PC-9 (cell line): ENCODE measurements at regions not wholly inside any gene's neighbourhood (a gene's known extent, or its start where the extent isn't known, plus 50 kb on each side); places are given as distances from the start of the nearest gene placed in this dataset.

Experiments used
- BruUV-seq: library from RNA; stranded (reverse); fragments of 400-500 nt; replicated peaks from 2 replicates; lab custom pipeline; 2021; lab: Mats Ljungman, UMichigan
- CTCF ChIA-PET: fragments of 300-600 bp; sonication (Branson Sonifier 250); formaldehyde crosslinking; loops from one replicate; lab custom pipeline; 2022; ENCODE audit warnings: antibody characterized with exemption; lab: Charles Lee
- POLR2A ChIA-PET: fragments of 300-600 bp; sonication (Branson Sonifier 250); formaldehyde crosslinking; loops from one replicate; lab custom pipeline; 2022; ENCODE audit warnings: antibody characterized with exemption; ENCODE audit not compliant: unreplicated experiment; lab: Charles Lee
- DNase-seq, 2 experiments: peaks; one replicate each; pipeline versions ENCODE4 v3.0.0 to v3.0.0-alpha.2; 2015 to 2022; ENCODE audit warnings: mixed read lengths in 1 of 2
- H2AFZ ChIP-seq: fragments of 200-600 bp; sonication (generic); 2 replicates; pipeline ENCODE4 v1.8.1; 2017; ENCODE audit warnings: antibody characterized with exemption
- H3F3A ChIP-seq: fragments of 200-600 bp; sonication (generic); 2 replicates; pipeline ENCODE4 v1.8.1; 2017; ENCODE audit warnings: antibody characterized with exemption, mild to moderate bottlenecking, low read depth; ENCODE audit not compliant: insufficient read depth
- H3K27ac ChIP-seq: fragments of 200-600 bp; sonication (generic); 2 replicates; pipeline ENCODE4 v1.6.1; 2016; ENCODE audit warnings: mixed run types
- H3K27me3 ChIP-seq: fragments of 200-600 bp; sonication (generic); 2 replicates; pipeline ENCODE4 v1.6.1; 2016; ENCODE audit warnings: low read depth, mixed run types; ENCODE audit not compliant: insufficient read depth
- H3K36me3 ChIP-seq: fragments of 200-600 bp; sonication (generic); 2 replicates; pipeline ENCODE4 v1.6.1; 2016; ENCODE audit warnings: low read depth, mixed run types
- H3K4me1 ChIP-seq: fragments of 200-600 bp; sonication (generic); replicated peaks from 2 replicates; pipeline ENCODE4 v1.6.1; 2016; ENCODE audit warnings: mixed run types; ENCODE audit not compliant: insufficient read depth
- H3K4me2 ChIP-seq: fragments of 200-600 bp; sonication (generic); 2 replicates; pipeline ENCODE4 v1.6.1; 2017; ENCODE audit warnings: mixed run types
- H3K4me3 ChIP-seq: fragments of 200-600 bp; sonication (generic); 2 replicates; pipeline ENCODE4 v1.6.1; 2016; ENCODE audit warnings: mixed run types
- H3K79me2 ChIP-seq: fragments of 200-600 bp; sonication (generic); 2 replicates; pipeline ENCODE4 v1.6.1; 2017; ENCODE audit warnings: low read depth, mixed run types
- H3K9me2 ChIP-seq: fragments of 200-600 bp; sonication (generic); 2 replicates; pipeline ENCODE4 v1.8.1; 2017; ENCODE audit warnings: mild to moderate bottlenecking; ENCODE audit not compliant: insufficient read depth
- H3K9me3 ChIP-seq: fragments of 200-600 bp; sonication (generic); 2 replicates; pipeline ENCODE4 v1.8.1; 2016; ENCODE audit warnings: low read depth; ENCODE audit not compliant: insufficient read depth
- H4K20me1 ChIP-seq: fragments of 200-600 bp; sonication (generic); 2 replicates; pipeline ENCODE4 v1.8.1; 2017; ENCODE audit not compliant: insufficient read depth
- EZH2 ChIP-seq: fragments of 200-600 bp; sonication (generic); IDR thresholded peaks from 2 replicates; pipeline ENCODE4 v1.8.0; 2017; ENCODE audit warnings: antibody characterized with exemption, low read depth
- intact Hi-C: fragments of 100-400 bp; cut with micrococcal nuclease; formaldehyde crosslinking; loops from one replicate; pipeline ENCODE4 v1.10.0; 2022; ENCODE audit not compliant: unreplicated experiment
- TF ChIP-seq, protein P1 (sequence below): fragments of 200-600 bp; sonication (generic); conservative IDR thresholded peaks from 2 replicates; pipeline ENCODE4 v1.6.1; 2017; ENCODE audit warnings: mixed run types, antibody characterized with exemption, mild to moderate bottlenecking, moderate library complexity

DNA sequence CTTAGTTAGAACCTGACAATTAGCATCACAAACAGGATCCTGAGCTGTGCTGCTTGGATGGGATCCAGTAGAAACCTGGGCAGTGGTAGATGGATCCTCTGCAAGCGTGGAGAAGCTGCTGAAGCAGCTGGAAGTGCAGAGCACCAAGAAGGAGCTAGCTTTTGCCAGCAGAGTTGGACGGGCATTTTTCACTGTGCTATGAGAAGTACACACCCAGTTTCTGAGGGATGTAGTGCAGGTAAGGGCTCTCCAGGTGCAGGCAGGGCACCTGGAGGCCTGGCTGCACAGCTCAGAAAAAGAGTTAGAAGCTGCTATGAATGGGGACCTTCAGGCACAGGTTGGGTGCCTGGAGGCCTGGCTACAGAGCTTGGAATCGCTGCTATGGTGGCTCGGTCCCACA lies 623.9 kb upstream of the NUDT12 start:
- intact Hi-C loops: no loop called here
- TF ChIP-seq EZH2: no peak
- TF ChIP-seq, protein P1, sequence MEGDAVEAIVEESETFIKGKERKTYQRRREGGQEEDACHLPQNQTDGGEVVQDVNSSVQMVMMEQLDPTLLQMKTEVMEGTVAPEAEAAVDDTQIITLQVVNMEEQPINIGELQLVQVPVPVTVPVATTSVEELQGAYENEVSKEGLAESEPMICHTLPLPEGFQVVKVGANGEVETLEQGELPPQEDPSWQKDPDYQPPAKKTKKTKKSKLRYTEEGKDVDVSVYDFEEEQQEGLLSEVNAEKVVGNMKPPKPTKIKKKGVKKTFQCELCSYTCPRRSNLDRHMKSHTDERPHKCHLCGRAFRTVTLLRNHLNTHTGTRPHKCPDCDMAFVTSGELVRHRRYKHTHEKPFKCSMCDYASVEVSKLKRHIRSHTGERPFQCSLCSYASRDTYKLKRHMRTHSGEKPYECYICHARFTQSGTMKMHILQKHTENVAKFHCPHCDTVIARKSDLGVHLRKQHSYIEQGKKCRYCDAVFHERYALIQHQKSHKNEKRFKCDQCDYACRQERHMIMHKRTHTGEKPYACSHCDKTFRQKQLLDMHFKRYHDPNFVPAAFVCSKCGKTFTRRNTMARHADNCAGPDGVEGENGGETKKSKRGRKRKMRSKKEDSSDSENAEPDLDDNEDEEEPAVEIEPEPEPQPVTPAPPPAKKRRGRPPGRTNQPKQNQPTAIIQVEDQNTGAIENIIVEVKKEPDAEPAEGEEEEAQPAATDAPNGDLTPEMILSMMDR: no peak
- ChIA-PET CTCF (no interaction called here), POLR2A (no interaction called here)
- BruUV-seq: no TSS peak
- Histone ChIP-seq H3F3A (no peaks in the 10 kb centered on the region), H4K20me1 (no peaks in the 10 kb centered on the region), H3K4me1 (no peaks in the 10 kb centered on the region), H3K36me3 (no peaks in the 10 kb centered on the region), H3K9me2 (no peaks in the 10 kb centered on the region), H3K27me3 (no peaks in the 10 kb centered on the region), H3K4me2 (no peak overlapping the region), H3K79me2 (no peaks in the 10 kb centered on the region), H3K27ac (no peak overlapping the region), H3K9me3 (peaks cover 7% of the 10 kb centered on the region; the same call in 1 of the 2 replicates), H2AFZ (no peak overlapping the region), H3K4me3 (no peak overlapping the region)
- no peak for DNase-seq

DNA sequence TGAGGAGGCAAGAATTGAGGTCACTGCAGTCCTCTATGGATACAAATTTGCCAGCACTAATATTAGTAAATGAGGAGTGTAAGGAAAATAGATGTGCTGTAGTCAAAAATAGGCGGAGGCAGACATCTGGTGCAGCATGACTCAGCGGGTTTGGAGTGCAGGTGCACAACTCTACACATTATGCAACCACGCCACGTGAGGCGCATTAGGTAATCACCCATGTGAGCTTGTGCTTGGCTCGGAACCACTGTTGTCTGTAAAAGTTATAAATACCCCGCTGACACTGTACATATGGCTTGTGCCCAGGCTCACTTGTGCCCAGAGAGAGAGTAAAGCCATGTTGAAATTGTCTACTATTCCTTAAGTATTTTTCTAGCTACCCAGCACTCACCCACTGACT lies 623.5 kb upstream of the NUDT12 start:
- H3K9me3 ChIP-seq: peaks cover 7% of the 10 kb centered on the region; the same call in 1 of the 2 replicates
- no peaks in the 10 kb centered on the region for H3K36me3 ChIP-seq
- no peaks in the 10 kb centered on the region for H3K9me2 ChIP-seq
- H4K20me1 ChIP-seq: no peaks in the 10 kb centered on the region
- no peaks in the 10 kb centered on the region for H3K79me2 ChIP-seq
- TF ChIP-seq EZH2: no peak
- TF ChIP-seq, protein P1: no peak
- H3K4me1 ChIP-seq: no peaks in the 10 kb centered on the region
- no peaks in the 10 kb centered on the region for H3F3A ChIP-seq
- BruUV-seq: no TSS peak
- intact Hi-C loops: no loop called here
- ChIA-PET POLR2A (no interaction called here), CTCF (no interaction called here)
- no peak overlapping the region for H3K4me2 ChIP-seq
- no peak for DNase-seq
- H2AFZ ChIP-seq: no peak overlapping the region
- no peak overlapping the region for H3K27ac ChIP-seq
- no peaks in the 10 kb centered on the region for H3K27me3 ChIP-seq
- H3K4me3 ChIP-seq: no peak overlapping the region

DNA sequence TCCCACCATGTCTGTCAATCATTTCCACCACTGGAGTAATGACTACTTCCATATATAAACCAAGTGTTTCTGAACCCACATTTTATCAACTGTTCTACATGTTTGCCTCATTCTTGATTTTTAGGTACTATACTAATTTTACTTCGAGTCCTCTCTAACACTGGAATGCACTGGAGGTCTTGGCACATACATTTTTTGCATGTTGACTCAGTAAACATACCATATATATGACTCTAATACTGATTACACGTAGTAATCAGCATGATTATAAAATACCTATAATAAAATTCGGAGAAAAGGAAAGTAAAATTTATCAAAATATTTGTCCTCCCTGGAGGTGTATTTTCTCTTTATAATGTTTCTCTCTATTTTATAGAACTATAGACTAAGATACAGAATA lies 621.7 kb upstream of the NUDT12 start:
- Histone ChIP-seq H3K36me3 (no peaks in the 10 kb centered on the region), H3K27me3 (no peaks in the 10 kb centered on the region), H3K27ac (no peak overlapping the region), H3K9me2 (no peaks in the 10 kb centered on the region), H3K9me3 (no peaks in the 10 kb centered on the region; the same call in 1 of the 2 replicates), H3K4me1 (no peaks in the 10 kb centered on the region), H2AFZ (no peak overlapping the region), H3K79me2 (no peaks in the 10 kb centered on the region), H3K4me2 (no peak overlapping the region), H3F3A (no peaks in the 10 kb centered on the region), H3K4me3 (no peak overlapping the region), H4K20me1 (no peaks in the 10 kb centered on the region)
- no TSS peak for BruUV-seq
- intact Hi-C loops: no loop called here
- ChIA-PET POLR2A (no interaction called here), CTCF (no interaction called here)
- TF ChIP-seq, protein P1: no peak
- TF ChIP-seq EZH2: no peak
- DNase-seq: no peak
